ENCODE measurements at regions not wholly inside any gene's neighbourhood (a gene's known extent, or its start where the extent isn't known, plus 50 kb on each side); places are given as distances from the start of the nearest gene placed in this dataset.

DNA sequence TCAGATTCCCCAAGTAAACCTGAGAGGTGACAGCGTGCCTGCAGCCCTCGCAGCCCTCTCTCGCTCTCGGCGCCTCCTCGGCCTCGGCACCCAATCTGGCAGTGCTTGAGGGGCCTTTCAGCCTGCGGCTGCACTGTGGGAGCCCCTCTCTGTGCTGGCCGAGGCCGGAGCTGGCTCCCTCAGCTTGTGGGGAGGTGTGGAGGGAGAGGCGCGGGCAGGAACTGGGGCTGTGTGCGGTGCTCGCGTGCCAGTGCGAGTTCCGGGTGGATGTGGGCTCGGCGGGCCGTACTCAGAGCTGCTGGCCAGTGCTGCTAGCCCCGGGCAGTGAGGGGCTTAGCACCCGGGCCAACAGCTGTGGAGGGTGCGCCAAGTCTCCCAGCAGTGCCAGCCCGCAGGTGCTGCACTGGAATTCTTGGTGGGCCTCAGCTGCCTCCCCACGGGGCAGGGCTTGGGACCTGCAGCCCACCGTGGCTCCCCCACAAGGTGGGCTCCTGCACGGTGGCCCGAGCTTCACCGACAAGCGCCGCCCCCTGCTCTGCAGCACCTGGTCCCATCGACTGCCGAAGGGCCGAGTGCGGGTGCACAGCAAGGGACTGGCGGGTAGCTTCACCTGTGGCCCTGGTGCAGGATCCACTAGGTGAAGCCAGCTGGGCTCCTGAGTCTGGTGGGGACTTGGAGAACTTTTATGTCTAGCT lies 809.7 kb upstream of the ADGRB3 start:
- TF ChIP-seq CTCF (IDR thresholded peaks at IDR 0.05; ENCODE audit: low read length, missing control alignments) = no peak
- no peak overlapping the region for H3K4me3 ChIP-seq (replicated peaks; ENCODE audit: low read depth, low read length)
- no peak for DNase-seq (ENCODE audit: low read depth)

GRCh38 chr6:67818322-67818721 lies 816.8 kb upstream of the ADGRB3 start:
- no peak for DNase-seq (ENCODE audit: low read depth)
- no peak overlapping the region for H3K4me3 ChIP-seq (replicated peaks; ENCODE audit: low read depth, low read length)
- TF ChIP-seq CTCF (IDR thresholded peaks at IDR 0.05; ENCODE audit: low read length, missing control alignments) = no peak

DNA sequence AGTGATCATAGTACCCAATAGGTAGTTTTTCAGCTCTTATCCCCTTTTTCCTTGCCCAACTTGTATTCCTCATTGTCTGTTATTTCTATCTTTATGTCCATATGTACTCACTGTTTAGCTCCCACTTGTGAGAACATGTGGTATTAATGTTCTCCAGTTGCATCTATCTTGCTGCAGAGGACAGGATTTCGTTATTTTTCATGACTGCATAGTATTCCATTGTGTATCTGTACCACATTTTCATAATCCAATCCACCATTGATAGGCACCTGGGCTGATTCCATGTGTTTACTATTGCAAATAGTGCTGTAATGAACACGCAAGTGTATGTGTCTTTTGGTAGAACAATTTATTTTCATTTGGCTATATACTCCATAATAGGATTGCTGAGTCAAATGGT lies 819.5 kb upstream of the ADGRB3 start:
- H3K4me3 ChIP-seq (replicated peaks; ENCODE audit: low read depth, low read length) = no peak overlapping the region
- DNase-seq (ENCODE audit: low read depth) = no peak
- TF ChIP-seq CTCF (IDR thresholded peaks at IDR 0.05; ENCODE audit: low read length, missing control alignments) = no peak

GRCh38 chr6:67814262-67814661 lies 820.8 kb upstream of the ADGRB3 start:
- no peak for DNase-seq (ENCODE audit: low read depth)
- TF ChIP-seq CTCF (IDR thresholded peaks at IDR 0.05; ENCODE audit: low read length, missing control alignments) = no peak
- H3K4me3 ChIP-seq (replicated peaks; ENCODE audit: low read depth, low read length) = no peak overlapping the region

DNA sequence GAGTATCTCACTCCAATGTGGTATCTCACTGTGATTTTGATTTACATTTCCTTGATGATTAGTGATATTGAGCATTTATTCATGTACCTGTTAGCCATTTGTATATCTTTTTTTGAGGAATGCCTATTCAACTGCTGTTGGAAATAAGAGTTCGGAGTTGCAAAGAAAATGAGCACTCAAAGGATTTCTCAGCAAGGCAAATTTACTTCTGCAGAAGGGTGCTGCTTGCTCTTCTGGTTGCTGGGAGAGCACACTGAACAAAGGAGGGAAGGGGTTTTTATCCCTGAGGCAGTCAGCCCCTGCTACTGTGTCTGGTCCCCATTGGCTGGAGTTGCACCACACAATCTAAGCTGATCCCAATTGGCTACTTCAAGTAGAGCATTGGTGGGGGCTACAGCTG lies 822.4 kb upstream of the ADGRB3 start:
- DNase-seq (ENCODE audit: low read depth) = no peak
- no peak for TF ChIP-seq CTCF (IDR thresholded peaks at IDR 0.05; ENCODE audit: low read length, missing control alignments)
- no peak overlapping the region for H3K4me3 ChIP-seq (replicated peaks; ENCODE audit: low read depth, low read length)

- no peak for DNase-seq (ENCODE audit: low read depth)
- no peak for TF ChIP-seq CTCF (IDR thresholded peaks at IDR 0.05; ENCODE audit: low read length, missing control alignments)
- no peak overlapping the region for H3K4me3 ChIP-seq (replicated peaks; ENCODE audit: low read depth, low read length)
These were observed 823.0 kb upstream of the ADGRB3 start for GRCh38 chr6:67812125-67812524.

All from fibroblast of pulmonary artery (primary cell).